Fibroblast of the aortic adventitia (primary cell): ENCODE measurements at regions not wholly inside any gene's neighbourhood (a gene's known extent, or its start where the extent isn't known, plus 50 kb on each side); places are given as distances from the start of the nearest gene placed in this dataset.

ENCODE experiments used
- DNase-seq: peaks from one replicate; pipeline ENCODE4 v3.0.0-alpha.2; 2010; ENCODE audit warnings: low read depth
- H3K4me3 ChIP-seq: 2 replicates; pipeline ENCODE4 v1.5.1; 2011; ENCODE audit warnings: low read depth, mild to moderate bottlenecking, control low read depth, low read length, moderate library complexity
- TF ChIP-seq, protein P1 (sequence below): IDR thresholded peaks from 2 replicates; pipeline ENCODE4 v1.5.1; 2011; ENCODE audit warnings: mild to moderate bottlenecking, low read length, control low read depth, inconsistent platforms; ENCODE audit not compliant: insufficient read depth

DNA sequence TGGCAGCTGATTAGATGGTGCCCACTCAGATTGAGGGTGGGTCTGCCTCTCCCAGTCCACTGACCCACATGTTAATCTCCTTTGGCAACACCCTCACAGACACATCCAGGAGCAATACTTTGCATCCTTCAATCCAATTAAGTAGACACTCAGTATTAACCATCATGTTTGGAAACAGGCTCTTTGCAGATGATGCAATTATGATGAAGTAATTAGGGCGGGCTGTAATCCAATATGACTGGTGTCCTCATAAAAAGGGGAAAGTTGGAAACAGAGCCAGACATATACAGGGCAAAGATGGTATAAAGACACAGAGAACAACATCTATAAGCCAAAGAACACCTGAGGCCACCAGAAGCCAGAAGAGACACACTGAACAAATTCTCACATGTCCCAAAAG, 658.6 kb downstream of the CCSER2 start:
- DNase-seq, result no peak
- TF ChIP-seq, protein P1, sequence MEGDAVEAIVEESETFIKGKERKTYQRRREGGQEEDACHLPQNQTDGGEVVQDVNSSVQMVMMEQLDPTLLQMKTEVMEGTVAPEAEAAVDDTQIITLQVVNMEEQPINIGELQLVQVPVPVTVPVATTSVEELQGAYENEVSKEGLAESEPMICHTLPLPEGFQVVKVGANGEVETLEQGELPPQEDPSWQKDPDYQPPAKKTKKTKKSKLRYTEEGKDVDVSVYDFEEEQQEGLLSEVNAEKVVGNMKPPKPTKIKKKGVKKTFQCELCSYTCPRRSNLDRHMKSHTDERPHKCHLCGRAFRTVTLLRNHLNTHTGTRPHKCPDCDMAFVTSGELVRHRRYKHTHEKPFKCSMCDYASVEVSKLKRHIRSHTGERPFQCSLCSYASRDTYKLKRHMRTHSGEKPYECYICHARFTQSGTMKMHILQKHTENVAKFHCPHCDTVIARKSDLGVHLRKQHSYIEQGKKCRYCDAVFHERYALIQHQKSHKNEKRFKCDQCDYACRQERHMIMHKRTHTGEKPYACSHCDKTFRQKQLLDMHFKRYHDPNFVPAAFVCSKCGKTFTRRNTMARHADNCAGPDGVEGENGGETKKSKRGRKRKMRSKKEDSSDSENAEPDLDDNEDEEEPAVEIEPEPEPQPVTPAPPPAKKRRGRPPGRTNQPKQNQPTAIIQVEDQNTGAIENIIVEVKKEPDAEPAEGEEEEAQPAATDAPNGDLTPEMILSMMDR, result no peak
- H3K4me3 ChIP-seq, result no peak overlapping the region

DNA sequence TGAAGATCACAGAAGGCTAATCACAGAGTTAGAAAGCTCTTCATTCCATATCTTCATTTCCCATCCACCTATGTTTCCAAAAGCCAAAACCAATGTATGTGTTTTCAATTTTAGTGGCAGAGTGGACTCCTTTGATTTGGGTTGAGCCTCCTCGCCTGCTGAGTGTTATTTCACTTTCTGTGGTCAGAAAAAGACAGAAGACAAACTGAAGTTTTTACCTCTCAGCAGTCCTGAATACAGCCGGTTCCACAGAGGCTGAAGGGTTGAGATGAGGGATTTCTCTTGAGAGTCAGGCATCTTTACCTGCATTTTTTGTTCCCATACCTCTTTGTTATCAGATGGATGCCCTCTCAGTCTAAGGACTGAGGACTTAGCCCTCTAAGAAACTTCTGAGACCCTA, 659.6 kb downstream of the CCSER2 start:
- TF ChIP-seq, protein P1, result no peak
- DNase-seq, result no peak
- H3K4me3 ChIP-seq, result no peak overlapping the region

GRCh38 chr10:84990713-84991112, 662.3 kb downstream of the CCSER2 start:
- H3K4me3 ChIP-seq, result no peak overlapping the region
- TF ChIP-seq, protein P1, result no peak
- no peak for DNase-seq

GRCh38 chr10:84991301-84991700, 662.9 kb downstream of the CCSER2 start:
- DNase-seq, result no peak
- no peak overlapping the region for H3K4me3 ChIP-seq
- TF ChIP-seq, protein P1, result no peak

DNA sequence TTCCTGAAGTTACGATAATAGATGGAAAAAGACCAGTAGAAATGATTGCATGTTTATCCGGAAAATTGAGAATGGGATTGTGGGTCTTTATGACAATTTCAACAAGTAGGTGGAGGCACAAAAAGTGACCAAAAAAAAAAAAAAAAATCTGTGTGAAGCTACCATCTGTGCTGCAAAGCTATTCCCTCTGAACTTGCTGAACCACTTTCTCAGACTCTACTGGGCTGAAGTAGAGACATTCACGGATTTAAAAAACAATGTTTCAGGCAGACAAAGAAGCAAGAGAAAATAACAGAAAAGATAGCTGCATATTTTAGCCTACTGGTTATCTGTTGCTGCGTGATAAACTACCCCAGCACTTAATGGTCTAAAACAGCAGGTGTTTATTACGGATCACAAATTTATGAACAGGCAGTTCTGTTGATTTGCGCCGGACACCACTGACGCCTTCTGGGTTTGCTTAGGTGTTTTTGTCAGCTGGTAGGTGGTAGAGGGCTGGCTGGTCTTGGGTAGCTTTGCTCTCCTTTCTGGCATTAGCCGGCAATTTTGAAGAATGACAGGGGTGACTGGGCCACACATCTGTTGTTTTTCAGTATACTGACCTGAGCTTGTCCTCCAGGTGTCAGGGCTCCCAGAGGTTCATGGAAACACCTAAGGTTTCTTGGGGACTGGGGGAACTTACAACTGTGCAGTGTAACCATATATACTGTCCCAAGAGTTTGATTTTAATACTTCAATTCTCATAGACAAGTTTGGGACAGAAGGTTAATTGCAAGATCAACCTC, 665.1 kb downstream of the CCSER2 start:
- DNase-seq, result no peak
- no peak overlapping the region for H3K4me3 ChIP-seq
- TF ChIP-seq, protein P1, result no peak

- no peak overlapping the region for H3K4me3 ChIP-seq
- TF ChIP-seq, protein P1, result no peak
- no peak for DNase-seq
Observed at GRCh38 chr10:84994722-84995121, 666.3 kb downstream of the CCSER2 start.

- TF ChIP-seq, protein P1, result no peak
- no peak overlapping the region for H3K4me3 ChIP-seq
- no peak for DNase-seq
Observed at GRCh38 chr10:84996580-84996979, 668.2 kb downstream of the CCSER2 start.
